WTC11 (cell line): ENCODE measurements at regions not wholly inside any gene's neighbourhood (a gene's known extent, or its start where the extent isn't known, plus 50 kb on each side); places are given as distances from the start of the nearest gene placed in this dataset.
A peak's percentile ranks its signal among the peaks of the same experiment; 100 is the strongest.

Experiments
- ATAC-seq: fragments of 200-7000 bp; cut with Tn5 transposase; 2 replicates; pipeline ENCODE4 v1.10.0; 2021; ENCODE audit warnings: mild to moderate bottlenecking, moderate library complexity
- CTCF ChIA-PET: fragments of 300-600 bp; sonication (Branson Sonifier 250); formaldehyde crosslinking; loops from one replicate; lab custom pipeline; 2021; ENCODE audit warnings: antibody characterized with exemption; lab: Charles Lee
- POLR2A ChIA-PET: fragments of 350-600 bp; sonication (Branson Sonifier 250); formaldehyde crosslinking; loops from one replicate; lab custom pipeline; 2021; ENCODE audit warnings: antibody characterized with exemption; lab: Charles Lee
- DNase-seq: peaks from one replicate; pipeline ENCODE4 v3.0.0; 2021; ENCODE audit warnings: low spot score
- H3K27ac Mint-ChIP-seq: 2 replicates; pipeline ENCODE4 v1.8.0; 2021; ENCODE audit warnings: mixed read lengths
- H3K27me3 Mint-ChIP-seq: 2 replicates; pipeline ENCODE4 v1.8.0; 2021; ENCODE audit warnings: low read depth, mild to moderate bottlenecking, moderate library complexity, mixed read lengths
- H3K36me3 Mint-ChIP-seq: 2 replicates; pipeline ENCODE4 v1.8.0; 2021; ENCODE audit warnings: mixed read lengths
- H3K4me1 Mint-ChIP-seq: 2 replicates; pipeline ENCODE4 v1.8.0; 2022; ENCODE audit warnings: mixed read lengths
- H3K4me3 Mint-ChIP-seq: 2 replicates; pipeline ENCODE4 v1.8.0; 2021; ENCODE audit warnings: mild to moderate bottlenecking, moderate library complexity, mixed read lengths
- H3K9me3 Mint-ChIP-seq: 2 replicates; pipeline ENCODE4 v1.8.0; 2021; ENCODE audit warnings: mixed read lengths
- ARID4B ChIP-seq: sonication (generic); formaldehyde crosslinking; IDR thresholded peaks from 2 replicates; pipeline ENCODE4 v1.8.0; 2023; ENCODE audit warnings: missing genetic modification reagents, mild to moderate bottlenecking, borderline replicate concordance
- ATF2 ChIP-seq: sonication (generic); formaldehyde crosslinking; IDR thresholded peaks from 2 replicates; pipeline ENCODE4 v1.8.1; 2022; ENCODE audit warnings: low read depth, missing genetic modification reagents, borderline replicate concordance
- E2F4 ChIP-seq: sonication (generic); formaldehyde crosslinking; IDR thresholded peaks from 2 replicates; pipeline ENCODE4 v1.8.1; 2022; ENCODE audit warnings: low read depth, mild to moderate bottlenecking, moderate library complexity, missing genetic modification reagents, borderline replicate concordance
- E2F5 ChIP-seq: sonication (generic); formaldehyde crosslinking; IDR thresholded peaks from 2 replicates; pipeline ENCODE4 v1.8.1; 2022; ENCODE audit warnings: mild to moderate bottlenecking, moderate library complexity, missing genetic modification reagents
- ETV6 ChIP-seq: sonication (generic); formaldehyde crosslinking; IDR thresholded peaks from 2 replicates; pipeline ENCODE4 v1.8.1; 2022; ENCODE audit warnings: mild to moderate bottlenecking, missing genetic modification reagents
- FOXK1 ChIP-seq: sonication (generic); formaldehyde crosslinking; IDR thresholded peaks from 2 replicates; pipeline ENCODE4 v1.8.0; 2022; ENCODE audit warnings: mild to moderate bottlenecking, moderate library complexity, missing genetic modification reagents
- GRHL2 ChIP-seq: fragments of 250-450 bp; sonication (Bioruptor Pico); IDR thresholded peaks from 2 replicates; pipeline ENCODE4 v1.8.0; 2022; ENCODE audit warnings: mild to moderate bottlenecking, moderate library complexity; ENCODE audit not compliant: insufficient replicate concordance, severe bottlenecking
- HMGA2 ChIP-seq: fragments of 250-450 bp; sonication (Bioruptor Pico); IDR thresholded peaks from 2 replicates; pipeline ENCODE4 v1.4.0; 2021; ENCODE audit warnings: mild to moderate bottlenecking, moderate library complexity
- NFE2L1 ChIP-seq: sonication (generic); formaldehyde crosslinking; IDR thresholded peaks from 2 replicates; pipeline ENCODE4 v1.8.1; 2023; ENCODE audit warnings: missing genetic modification reagents
- TEAD4 ChIP-seq: sonication (generic); formaldehyde crosslinking; IDR thresholded peaks from 2 replicates; pipeline ENCODE4 v1.8.0; 2022; ENCODE audit warnings: mild to moderate bottlenecking, missing genetic modification reagents
- USF1 ChIP-seq: sonication (generic); formaldehyde crosslinking; IDR thresholded peaks from 2 replicates; pipeline ENCODE4 v1.8.0; 2022; ENCODE audit warnings: mild to moderate bottlenecking, missing genetic modification reagents
- ZMAT4 ChIP-seq: fragments of 250-450 bp; sonication (Bioruptor Pico); IDR thresholded peaks from 2 replicates; pipeline ENCODE4 v1.9.0; 2021; ENCODE audit warnings: mild to moderate bottlenecking
- ZNF219 ChIP-seq: sonication (generic); formaldehyde crosslinking; IDR thresholded peaks from 2 replicates; pipeline ENCODE4 v1.8.0; 2023; ENCODE audit warnings: missing genetic modification reagents, mild to moderate bottlenecking, borderline replicate concordance
- ZNF281 ChIP-seq: sonication (generic); formaldehyde crosslinking; IDR thresholded peaks from 2 replicates; pipeline ENCODE4 v1.8.0; 2023; ENCODE audit warnings: mild to moderate bottlenecking, missing genetic modification reagents
- ZNF423 ChIP-seq: fragments of 250-450 bp; sonication (Bioruptor Pico); IDR thresholded peaks from 2 replicates; pipeline ENCODE4 v2.1.2; 2022; ENCODE audit warnings: mild to moderate bottlenecking, moderate library complexity
- ZNF512 ChIP-seq: sonication (generic); formaldehyde crosslinking; IDR thresholded peaks from 2 replicates; pipeline ENCODE4 v1.8.1; 2022; ENCODE audit warnings: missing genetic modification reagents, borderline replicate concordance
- ZNF532 ChIP-seq: fragments of 250-450 bp; sonication (Bioruptor Pico); IDR thresholded peaks from 2 replicates; pipeline ENCODE4 v1.9.0; 2021; ENCODE audit warnings: mild to moderate bottlenecking, borderline replicate concordance

- Mint-ChIP-seq H3K36me3 (no peaks in the 10 kb centered on the region), H3K27ac (no peak overlapping the region; the same call in 1 of the 2 replicates), H3K27me3 (no peaks in the 10 kb centered on the region), H3K9me3 (no peaks in the 10 kb centered on the region), H3K4me1 (0 out of 2 replicates have a peak, but pooled peaks cover 3% of the 10 kb centered on the region), H3K4me3 (no peak overlapping the region)
- ChIA-PET CTCF (interaction anchor here (0.6 to 1.2 kb wide), 5 partner anchors 9 to 249 kb away, joined by 3 to 4 read pairs (median 3); no protein-coding TSS in a partner anchor), POLR2A (interaction anchor here (0.7 kb wide), 1 partner anchor 185 kb away, joined by 3 read pairs; no protein-coding TSS in a partner anchor)
- DNase-seq = no peak
- TF ChIP-seq ZNF219 (CRISPR knock-in tag) (no peak), GRHL2 (CRISPR knock-in tag) (no peak), NFE2L1 (no peak), E2F4 (CRISPR knock-in tag) (no peak), ZNF281 (CRISPR knock-in tag) (no peak), ZNF532 (CRISPR knock-in tag) (no peak), ZNF512 (CRISPR knock-in tag) (no peak), HMGA2 (CRISPR knock-in tag) (no peak), USF1 (no peak), ATF2 (CRISPR knock-in tag) (no peak), ETV6 (CRISPR knock-in tag) (no peak), FOXK1 (no peak), E2F5 (CRISPR knock-in tag) (no peak), ZMAT4 (no peak), ARID4B (CRISPR knock-in tag) (no peak), ZNF423 (CRISPR knock-in tag) (no peak), TEAD4 (CRISPR knock-in tag) (no peak)
- peak; percentile 81 for ATAC-seq
Observed at GRCh38 chr4:29970626-29971025, 749.5 kb upstream of the PCDH7 start.
